ENCODE measurements at regions not wholly inside any gene's neighbourhood (a gene's known extent, or its start where the extent isn't known, plus 50 kb on each side); places are given as distances from the start of the nearest gene placed in this dataset.

GRCh38 chr11:81070948-81071347, 1630.1 kb upstream of the TENM4 start:
- TF ChIP-seq ZNF384 (IDR thresholded peaks at IDR 0.05; ENCODE audit: borderline replicate concordance, low read depth, low read length) (no peak), NR2C2 (IDR thresholded peaks at IDR 0.05; ENCODE audit: borderline replicate concordance, control insufficient read depth, insufficient read length, low read depth) (no peak), ATF3 (IDR thresholded peaks at IDR 0.05; ENCODE audit: borderline replicate concordance, extremely low read depth, low read depth, low read length) (no peak), RFX5 (IDR thresholded peaks at IDR 0.05; ENCODE audit: low read depth, low read length) (no peak), POLR2A (IDR thresholded peaks at IDR 0.05; ENCODE audit: low read depth, low read length) (no peak), SPI1 (IDR thresholded peaks at IDR 0.05; ENCODE audit: borderline replicate concordance, insufficient read depth, low read depth, low read length) (peak; percentile 62; the same call in 1 of the 2 replicates), EP300 (IDR thresholded peaks at IDR 0.05; ENCODE audit: borderline replicate concordance in 1 of 2, control insufficient read depth in 1 of 2, low read depth in 2 of 2, low read length in 2 of 2) (no peak), HDAC2 (IDR thresholded peaks at IDR 0.05) (no peak), EZH2 (IDR thresholded peaks at IDR 0.05; ENCODE audit: borderline replicate concordance, control insufficient read depth, low read depth, low read length) (no peak), POLR2AphosphoS2 (IDR thresholded peaks at IDR 0.05; ENCODE audit: low read depth, low read length) (no peak), IRF5 (IDR thresholded peaks at IDR 0.05; ENCODE audit: borderline replicate concordance) (no peak), SMC3 (IDR thresholded peaks at IDR 0.05; ENCODE audit: borderline replicate concordance, low read length) (no peak)
- TF ChIP-seq, protein P1, sequence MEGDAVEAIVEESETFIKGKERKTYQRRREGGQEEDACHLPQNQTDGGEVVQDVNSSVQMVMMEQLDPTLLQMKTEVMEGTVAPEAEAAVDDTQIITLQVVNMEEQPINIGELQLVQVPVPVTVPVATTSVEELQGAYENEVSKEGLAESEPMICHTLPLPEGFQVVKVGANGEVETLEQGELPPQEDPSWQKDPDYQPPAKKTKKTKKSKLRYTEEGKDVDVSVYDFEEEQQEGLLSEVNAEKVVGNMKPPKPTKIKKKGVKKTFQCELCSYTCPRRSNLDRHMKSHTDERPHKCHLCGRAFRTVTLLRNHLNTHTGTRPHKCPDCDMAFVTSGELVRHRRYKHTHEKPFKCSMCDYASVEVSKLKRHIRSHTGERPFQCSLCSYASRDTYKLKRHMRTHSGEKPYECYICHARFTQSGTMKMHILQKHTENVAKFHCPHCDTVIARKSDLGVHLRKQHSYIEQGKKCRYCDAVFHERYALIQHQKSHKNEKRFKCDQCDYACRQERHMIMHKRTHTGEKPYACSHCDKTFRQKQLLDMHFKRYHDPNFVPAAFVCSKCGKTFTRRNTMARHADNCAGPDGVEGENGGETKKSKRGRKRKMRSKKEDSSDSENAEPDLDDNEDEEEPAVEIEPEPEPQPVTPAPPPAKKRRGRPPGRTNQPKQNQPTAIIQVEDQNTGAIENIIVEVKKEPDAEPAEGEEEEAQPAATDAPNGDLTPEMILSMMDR (IDR thresholded peaks at IDR 0.05 in 2 of 3, conservative IDR thresholded peaks at IDR 0.05 in 1 of 3; ENCODE audit: control insufficient read depth in 2 of 3, extremely low read depth in 1 of 3, insufficient read depth in 1 of 3, low read depth in 3 of 3, low read length in 3 of 3) = no peak
